ENCODE measurements at regions not wholly inside any gene's neighbourhood (a gene's known extent, or its start where the extent isn't known, plus 50 kb on each side); places are given as distances from the start of the nearest gene placed in this dataset.

GRCh38 chr2:156158808-156159207 lies 173.7 kb downstream of the NR4A2 start (continued):
- TF ChIP-seq USF2 (IDR thresholded peaks at IDR 0.05; ENCODE audit: low read length), result no peak
- TF ChIP-seq CBX5 (IDR thresholded peaks at IDR 0.05; ENCODE audit: low read depth, low read length), result no peak
- no peak for TF ChIP-seq FOSL1 (IDR thresholded peaks at IDR 0.05; ENCODE audit: insufficient read depth, low read depth, low read length)
- TF ChIP-seq E2F6 (IDR thresholded peaks at IDR 0.05), result no peak

Measured in H1 (cell line).